ENCODE measurements at regions not wholly inside any gene's neighbourhood (a gene's known extent, or its start where the extent isn't known, plus 50 kb on each side); places are given as distances from the start of the nearest gene placed in this dataset.

DNA sequence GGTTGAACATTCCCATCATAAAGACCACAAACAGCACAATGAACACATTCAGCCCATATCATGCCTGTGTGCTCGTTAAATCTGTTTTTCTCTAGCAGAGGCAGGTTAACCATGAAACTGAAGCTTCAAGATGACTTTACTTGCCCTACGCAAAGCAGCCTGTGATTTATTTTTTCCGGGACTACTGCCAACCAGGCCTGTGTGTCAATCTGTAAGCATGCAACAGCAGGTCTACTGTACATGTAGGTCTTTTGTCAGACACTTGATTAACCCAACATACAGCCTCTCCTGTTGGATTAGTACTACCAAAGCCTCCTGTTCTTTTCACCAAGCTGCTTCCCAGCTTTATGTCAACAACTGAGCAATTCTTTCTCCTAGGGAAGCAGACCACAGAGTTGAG, 85.5 kb upstream of the ACSL1 start:
- TF ChIP-seq, protein P1, sequence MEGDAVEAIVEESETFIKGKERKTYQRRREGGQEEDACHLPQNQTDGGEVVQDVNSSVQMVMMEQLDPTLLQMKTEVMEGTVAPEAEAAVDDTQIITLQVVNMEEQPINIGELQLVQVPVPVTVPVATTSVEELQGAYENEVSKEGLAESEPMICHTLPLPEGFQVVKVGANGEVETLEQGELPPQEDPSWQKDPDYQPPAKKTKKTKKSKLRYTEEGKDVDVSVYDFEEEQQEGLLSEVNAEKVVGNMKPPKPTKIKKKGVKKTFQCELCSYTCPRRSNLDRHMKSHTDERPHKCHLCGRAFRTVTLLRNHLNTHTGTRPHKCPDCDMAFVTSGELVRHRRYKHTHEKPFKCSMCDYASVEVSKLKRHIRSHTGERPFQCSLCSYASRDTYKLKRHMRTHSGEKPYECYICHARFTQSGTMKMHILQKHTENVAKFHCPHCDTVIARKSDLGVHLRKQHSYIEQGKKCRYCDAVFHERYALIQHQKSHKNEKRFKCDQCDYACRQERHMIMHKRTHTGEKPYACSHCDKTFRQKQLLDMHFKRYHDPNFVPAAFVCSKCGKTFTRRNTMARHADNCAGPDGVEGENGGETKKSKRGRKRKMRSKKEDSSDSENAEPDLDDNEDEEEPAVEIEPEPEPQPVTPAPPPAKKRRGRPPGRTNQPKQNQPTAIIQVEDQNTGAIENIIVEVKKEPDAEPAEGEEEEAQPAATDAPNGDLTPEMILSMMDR (IDR thresholded peaks at IDR 0.05): no peak
- no peak for TF ChIP-seq POLR2A (IDR thresholded peaks at IDR 0.05)

Measured in body of pancreas (tissue), 4 donors.